ENCODE measurements at regions not wholly inside any gene's neighbourhood (a gene's known extent, or its start where the extent isn't known, plus 50 kb on each side); places are given as distances from the start of the nearest gene placed in this dataset.
"Not testable (repeated sequence)": the region's sequence is repeated elsewhere in the genome, so short reads cannot be mapped to it uniquely, and the experiment has no call there.

DNA sequence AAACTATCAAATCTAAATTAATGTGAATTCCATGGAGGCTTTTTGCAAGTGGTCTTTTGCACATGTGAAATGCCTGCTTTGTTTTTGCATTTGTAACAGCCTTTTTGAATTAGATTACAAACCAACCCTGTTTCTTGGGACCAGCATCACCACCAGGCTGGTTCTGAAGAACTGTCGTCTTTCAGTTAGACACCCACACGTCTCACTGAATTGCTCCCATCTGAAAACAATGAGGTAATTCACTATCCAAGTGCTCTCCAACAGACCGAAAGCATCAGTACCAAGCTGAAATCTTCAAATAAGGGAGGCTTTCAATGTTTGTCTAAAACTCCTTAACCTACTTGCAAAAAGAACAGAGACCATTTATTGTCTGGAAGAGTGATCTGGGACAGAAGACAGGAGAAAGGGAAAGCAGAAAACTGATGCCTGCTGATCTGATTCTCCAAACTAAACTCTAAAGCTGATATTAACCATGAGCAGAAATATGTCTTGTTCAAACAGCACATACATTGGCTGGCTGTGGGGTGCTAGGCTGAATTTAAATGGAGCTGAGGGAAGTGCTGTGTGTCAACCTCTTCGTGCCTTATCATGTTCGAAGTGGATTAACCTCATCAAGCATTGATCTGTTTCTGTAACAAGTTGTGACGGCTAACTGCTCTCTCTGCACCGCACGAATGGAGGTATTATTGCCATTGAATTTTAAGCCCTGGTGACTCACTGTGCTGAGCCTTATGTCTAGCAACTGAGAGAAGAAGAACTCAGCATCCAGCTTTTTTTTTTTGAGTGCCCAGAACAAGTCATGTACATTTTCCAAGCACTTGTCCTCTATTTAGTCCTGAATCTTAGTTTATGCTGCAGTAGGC, 213.7 kb upstream of the P2RY1 start:
- intact Hi-C loops (cut with micrococcal nuclease), result no loop called here

DNA sequence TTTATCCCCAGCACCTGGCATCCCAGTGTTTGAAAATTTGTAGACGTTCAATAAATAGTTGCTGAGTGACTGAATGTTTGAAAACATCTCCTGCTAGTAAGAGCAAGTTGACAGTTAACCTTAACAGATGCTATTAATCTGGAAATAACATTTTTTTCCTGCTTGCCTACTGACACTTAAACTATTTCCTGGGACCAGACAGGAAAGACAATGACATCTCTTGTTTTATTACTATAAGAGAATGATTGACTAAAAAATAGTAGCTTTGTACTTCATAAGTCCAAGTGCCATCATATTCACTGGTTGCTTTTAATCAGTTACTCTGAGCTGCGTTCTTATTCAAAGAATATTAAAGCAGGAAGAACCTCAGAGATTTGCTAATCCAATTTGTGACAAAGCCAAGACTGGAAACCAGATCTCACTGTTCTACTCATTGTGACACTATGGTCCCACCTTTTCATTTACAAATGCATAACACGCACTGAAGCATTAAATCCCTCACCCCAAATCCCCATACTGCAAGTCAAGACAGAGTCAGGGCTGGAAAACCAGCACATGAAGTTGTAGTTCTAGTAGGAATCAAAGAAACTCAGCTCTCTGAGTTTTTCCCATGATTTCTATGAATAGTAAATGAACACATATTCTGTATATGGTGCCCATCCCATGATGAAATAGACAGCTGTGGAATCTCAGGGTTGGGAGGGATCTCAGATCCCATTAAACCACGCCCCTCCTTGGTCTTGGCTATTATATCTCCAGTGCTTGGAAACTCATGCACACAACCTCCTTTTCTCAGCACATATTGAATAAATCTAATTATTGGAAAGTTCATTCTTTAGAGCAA, 212.7 kb upstream of the P2RY1 start:
- intact Hi-C loops (cut with micrococcal nuclease), result no loop called here

DNA sequence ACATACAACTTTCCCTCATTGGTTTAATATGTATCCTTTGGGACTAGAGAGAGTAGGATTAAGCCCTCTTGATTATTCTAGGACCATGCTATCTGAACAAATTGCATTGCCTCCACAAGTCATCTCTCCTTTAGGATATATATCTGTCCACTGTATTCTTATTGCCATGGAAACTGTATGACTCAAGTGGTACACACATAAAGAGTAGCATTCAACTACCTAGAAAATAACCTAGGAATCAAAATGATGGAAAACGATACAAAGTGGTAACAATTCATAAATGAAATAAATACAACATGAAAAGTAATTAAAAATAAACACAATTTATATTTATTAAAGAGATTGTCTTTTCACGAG, 212.1 kb upstream of the P2RY1 start:
- intact Hi-C loops (cut with micrococcal nuclease), result no loop called here

DNA sequence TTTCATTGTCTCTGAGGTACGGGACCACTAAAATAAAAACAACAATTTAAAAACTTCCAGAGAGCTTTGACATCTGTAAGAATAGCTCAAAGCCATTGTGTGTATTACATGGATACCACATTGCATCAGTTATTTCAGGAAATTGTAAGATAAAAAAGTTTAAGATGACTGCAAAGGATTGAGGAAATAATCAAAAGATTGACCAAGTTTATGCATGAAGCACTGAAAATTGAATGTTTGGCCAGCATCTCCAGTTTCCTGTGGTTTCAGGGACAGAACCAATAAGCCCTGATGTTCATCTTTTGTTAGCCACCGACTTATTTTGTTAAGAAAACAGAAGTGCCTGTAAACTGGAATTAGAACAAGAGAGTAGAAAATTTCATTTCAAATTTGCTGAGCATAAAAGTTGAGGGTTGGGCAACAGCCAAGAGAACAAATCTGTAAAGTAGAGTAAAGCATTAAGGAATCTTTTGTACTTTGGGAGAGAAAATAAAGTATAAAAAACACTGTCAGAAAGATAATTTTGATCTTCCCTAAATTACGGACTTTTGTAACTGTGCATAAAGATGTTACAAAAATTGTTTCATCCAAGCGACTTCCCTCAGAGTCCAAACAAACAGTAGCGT, 211.5 kb upstream of the P2RY1 start:
- intact Hi-C loops (cut with micrococcal nuclease), result no loop called here

DNA sequence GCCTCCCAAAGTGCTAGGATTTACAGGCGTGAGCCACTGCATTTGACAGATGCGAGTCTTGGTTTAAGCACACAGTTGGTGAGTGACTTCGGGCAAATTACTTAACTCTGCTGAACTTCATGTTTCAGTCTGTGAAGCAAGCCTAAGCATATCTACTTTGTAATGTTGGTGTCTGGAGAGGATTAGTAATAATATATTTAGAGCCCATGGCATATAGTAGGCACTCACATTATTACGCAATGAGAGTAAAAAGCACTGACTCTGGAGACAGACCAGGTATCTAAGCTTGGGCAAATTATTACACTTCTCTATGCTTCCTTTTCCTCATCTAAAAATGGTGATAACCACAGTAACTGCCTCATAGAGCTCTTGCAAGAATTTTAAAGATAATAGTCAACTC, 208.7 kb upstream of the P2RY1 start:
- intact Hi-C loops (cut with micrococcal nuclease), result no loop called here

DNA sequence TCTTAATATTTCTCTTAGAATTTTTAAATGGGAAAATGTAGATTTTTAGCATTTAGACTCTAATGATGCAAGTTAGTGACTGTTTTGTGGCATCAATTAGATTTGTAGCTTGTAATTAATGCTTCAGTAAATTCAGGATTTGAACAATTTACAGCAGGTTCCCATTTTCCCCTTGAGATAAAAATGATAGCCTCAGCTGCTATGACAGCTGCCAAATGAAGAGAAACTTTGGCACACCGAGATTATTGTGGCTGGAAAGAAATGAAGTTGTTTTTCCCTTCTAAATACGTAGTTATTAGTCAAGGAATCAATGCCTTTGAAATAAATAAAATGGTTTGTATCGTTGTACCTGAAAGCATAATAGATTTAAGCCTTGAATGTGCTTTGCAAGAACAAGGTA, 206.4 kb upstream of the P2RY1 start:
- intact Hi-C loops (cut with micrococcal nuclease), result no loop called here

DNA sequence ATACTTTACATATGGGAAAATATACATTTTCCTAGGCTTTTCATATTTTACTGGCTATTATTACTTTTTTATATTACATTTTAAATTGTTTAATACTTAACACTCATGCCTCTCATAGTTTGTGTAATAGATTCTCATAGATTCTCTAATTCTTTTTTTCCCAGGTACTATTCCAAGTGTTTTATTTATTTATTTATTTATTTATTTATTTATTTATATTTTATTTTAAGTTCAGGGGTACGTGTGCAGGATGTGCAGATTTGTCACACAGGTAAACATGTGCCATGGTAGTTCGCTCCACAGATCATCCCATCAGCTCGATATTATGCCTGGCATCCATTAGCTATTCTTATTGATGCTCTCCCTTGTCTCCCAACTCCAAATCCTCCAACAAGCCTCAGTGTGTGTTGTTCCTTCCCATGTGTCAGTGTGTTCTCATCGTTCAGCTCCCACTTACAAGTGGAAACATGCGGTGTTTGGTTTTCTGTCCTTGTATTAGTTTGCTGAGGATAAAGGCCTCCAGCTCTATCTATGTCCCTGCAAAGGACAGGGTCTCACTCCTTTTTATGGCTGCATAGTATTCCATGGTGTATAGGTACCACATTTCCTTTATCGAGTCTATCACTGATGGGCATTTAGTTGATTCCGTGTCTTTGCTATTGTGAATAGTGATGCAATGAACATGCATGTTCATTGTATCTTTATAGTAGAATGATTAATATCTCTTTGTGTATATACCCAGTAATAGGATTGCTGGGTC, 205.4 kb upstream of the P2RY1 start:
- intact Hi-C loops (cut with micrococcal nuclease), result no loop called here

DNA sequence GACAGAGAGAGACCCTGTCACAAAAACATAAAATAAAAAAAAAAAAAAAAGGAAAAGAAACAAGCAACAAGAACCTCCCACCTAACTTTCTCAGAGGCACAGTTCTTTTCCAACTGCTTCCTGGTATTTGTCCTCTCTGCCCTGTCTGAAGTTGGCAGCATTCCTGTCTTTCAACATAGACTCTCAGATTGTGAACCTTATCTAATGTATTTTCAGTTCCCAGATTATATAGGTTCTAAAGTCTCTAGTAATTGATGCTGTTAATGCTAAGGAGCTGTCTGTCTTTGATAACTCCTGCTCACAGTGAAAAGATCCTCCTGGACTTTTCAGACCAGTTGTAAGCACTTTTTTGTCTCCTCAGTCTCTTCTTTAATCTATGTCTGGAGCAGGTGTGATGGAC, 199.5 kb upstream of the P2RY1 start:
- intact Hi-C loops (cut with micrococcal nuclease), result no loop called here

DNA sequence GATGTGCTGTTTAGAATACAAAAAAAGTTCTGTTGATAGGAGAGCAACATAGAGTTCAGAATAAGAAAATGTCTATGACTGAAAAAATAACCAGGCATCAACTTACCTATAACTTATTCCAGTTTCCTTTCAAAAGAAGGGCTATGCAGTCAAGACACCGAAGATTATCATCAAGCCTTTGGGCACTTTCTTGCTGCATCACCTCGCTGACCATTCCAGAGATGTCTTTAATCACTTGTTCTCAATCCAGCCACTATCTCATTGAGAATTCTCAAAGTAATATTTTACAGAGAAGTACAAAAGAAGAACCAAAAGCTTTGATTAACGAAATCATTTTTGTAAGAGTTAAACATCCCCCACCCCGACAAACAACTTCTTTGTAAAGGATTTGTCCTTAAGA, 198.3 kb upstream of the P2RY1 start:
- intact Hi-C loops (cut with micrococcal nuclease), result no loop called here

DNA sequence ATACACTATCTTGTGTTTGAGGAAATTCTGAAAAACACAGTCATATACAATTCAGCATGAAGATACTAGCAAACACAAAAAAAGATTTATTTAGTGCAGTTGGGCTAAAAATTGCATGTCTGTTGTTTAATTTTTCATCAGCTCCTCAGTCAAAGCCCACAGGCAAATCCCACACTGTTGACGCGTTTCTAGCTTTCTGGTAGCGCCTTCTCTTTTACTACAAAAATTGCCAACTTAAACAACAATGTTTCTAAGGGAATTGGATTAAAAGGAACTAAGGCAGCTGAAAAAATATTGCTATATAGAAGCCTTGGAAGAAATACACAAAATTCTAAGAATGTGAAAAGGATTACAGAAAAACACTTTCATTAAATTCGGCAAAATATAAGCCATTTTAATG, 196.7 kb upstream of the P2RY1 start:
- intact Hi-C loops (cut with micrococcal nuclease), result no loop called here

DNA sequence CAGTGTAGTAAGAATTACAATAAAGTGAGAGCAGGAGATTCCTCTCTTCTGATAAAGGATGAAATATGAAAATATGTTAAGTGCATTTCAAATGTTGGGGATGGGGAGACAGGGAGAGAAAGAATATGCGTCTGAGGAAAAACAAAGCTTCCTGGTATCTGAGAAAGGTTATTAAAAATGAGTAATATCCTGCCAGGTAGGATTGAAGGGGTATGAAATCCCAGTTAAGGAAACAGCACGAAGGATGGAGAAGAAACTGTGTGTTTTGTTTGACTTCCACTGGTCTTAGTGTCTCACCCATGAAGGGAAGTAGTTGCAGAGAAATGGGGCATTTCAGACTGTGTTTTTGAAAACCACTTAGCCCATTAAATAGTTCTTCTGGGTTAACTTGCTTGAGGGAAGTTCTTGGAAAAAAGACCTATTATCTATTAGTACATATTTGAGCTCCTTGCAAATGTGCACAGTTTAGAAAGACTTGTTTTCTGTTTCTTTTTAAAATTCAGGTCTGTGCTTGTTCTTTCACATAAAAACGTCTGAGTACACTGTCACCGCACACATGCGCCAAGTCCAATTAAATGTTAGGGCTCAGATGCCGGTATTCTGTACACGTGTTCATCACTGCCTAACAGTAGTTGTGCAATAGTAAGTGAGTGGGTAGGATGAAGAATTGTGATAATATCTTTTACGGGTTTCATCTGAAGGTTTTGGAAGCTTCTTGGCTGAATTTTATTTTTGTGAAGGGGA, 196.1 kb upstream of the P2RY1 start:
- intact Hi-C loops (cut with micrococcal nuclease), result no loop called here

DNA sequence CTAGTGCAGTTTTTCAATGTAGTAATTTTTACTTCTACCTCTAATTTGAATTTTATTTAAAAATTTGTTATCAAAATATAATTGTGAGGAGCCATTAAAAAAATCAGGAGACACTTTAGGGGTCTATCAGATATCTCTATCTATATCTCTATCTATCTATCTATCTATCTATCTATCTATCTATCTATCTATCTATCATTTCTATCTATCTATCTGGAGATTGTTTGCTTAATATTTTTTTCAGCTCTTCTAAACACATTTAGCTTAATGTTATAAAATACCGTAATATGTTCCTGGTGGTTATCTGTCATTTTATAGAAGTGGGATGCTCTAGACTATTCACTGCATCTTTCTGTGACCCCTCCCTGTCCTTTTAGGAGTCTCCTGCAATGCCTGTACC, 193.7 kb upstream of the P2RY1 start:
- intact Hi-C loops (cut with micrococcal nuclease), result no loop called here

DNA sequence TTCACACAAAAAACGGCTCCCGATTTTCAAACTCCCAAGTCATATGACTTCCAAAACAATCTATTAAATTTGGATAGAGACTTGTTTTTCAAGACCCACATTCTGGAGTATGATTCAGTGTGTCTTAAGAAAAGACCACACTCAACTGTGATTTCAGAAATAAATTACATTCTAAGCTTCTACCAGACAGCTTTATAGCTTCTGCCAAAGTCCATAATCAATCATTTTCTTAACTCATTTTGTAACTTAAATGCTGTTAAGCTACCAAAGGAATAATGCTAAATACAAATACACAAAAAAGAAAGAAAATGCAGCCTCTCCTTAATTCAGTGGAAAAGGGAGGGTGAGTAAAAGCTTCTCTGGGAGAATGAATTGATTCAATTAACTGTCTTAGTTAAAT, 192.3 kb upstream of the P2RY1 start:
- intact Hi-C loops (cut with micrococcal nuclease), result no loop called here

DNA sequence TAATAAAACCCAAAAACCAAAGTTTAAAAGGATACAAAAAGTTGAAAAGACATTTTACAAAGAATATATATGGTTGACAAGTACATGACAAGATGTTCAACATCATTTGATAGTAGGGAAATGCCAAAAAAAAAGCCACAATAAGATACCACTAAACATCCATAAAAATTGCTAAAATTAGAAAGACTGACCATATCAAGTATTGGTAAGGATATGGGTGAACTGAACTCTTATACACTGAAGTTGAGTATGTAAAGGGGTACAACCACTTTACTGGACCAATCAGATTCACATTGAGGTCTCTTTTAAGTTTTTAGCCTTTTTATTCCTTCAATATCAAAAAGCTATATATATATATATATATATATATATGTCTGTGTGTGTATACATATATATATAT, 190.5 kb upstream of the P2RY1 start:
- intact Hi-C loops (cut with micrococcal nuclease), result no loop called here

DNA sequence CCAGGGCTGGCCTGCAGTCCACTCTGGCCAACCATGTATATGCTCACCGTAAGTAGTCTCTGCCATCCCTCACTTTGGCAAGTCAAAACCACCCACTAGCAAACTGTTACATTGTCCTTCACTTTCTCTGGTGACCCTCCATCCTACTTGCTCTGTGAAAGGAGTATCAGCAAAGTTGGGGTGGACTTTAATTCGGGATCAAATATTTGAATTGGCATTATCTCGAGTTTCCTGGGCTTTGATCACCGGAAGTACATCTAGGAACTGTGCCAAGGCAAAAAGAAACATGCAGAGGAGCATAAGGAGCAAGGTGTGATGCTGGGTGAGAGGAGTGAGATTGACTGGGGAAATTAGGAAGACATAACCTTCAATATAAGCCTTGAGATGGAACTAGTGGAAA, 188.9 kb upstream of the P2RY1 start:
- intact Hi-C loops (cut with micrococcal nuclease), result no loop called here

DNA sequence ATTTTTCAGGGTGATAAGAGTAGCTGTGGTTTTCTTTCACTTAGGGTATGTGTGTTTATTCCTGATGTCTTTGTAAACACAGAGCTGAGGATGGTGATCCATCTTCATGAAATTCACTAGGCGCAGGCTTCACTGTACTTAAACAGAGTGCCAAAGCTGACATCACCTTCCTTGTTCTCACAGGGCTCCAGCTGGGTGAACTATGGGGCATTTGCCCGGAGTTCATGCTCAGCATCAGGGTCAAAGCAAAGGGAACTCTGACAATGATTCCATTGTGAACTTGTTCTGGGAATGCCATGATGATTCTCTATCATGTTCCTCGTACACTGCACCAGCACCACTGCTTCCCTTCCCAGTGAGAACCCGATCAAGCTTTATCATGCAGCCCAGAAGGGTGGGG, 184.8 kb upstream of the P2RY1 start:
- intact Hi-C loops (cut with micrococcal nuclease), result no loop called here

DNA sequence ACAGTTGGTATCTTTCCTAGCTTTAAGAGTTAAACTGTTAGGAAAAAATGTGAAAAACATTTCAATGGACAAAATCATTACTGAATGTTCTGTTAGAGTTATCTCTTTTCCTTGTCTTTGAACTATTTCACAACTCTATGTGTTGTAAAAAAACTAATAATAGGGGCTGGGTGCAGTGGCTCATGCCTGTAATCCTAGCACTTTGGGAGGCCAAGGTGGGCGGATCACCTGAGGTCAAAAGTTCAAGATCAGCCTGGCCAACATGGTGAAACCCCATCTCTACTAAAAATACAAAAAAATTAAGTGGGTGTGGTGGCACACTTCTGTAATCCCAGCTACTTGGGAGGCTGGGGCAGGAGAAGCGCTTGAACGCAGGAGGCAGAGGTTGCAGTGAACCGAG, 184.0 kb upstream of the P2RY1 start:
- intact Hi-C loops (cut with micrococcal nuclease), result not testable (repeated sequence)

DNA sequence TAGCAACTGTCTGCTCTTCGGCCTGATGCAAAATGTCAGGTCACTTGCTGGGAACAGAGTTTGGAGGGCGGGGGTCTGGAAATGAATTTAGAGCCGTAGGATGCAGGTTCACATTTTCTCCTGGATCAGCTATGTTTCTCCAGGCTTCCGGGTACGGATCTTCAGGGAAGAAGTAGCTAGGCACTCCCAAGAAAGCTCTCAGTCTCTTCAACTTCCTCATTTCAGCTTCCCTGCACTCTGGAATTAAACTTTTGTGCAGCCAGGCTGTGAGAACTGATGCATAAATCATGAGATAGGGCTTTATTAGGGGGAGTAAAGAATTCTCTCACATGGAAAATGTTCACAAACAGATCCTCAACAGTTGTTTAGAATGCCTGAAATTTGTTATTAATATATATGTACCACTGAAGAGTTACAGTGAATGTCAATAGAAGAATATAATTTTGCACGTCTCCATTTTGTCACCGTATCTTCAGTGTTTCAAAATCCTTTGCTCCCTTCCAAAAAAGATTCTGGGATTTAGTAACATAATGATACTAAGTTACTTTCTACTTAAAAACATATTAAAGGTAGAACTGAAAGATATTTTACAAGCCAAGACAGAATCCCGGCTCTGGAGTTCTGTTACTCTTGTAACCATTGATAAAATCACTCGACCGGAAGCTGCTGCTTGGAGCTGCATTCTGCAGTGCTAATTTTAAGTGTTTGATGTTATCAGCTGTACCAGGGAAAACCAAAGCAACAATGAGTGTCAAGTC, 178.5 kb upstream of the P2RY1 start:
- intact Hi-C loops (cut with micrococcal nuclease), result no loop called here

DNA sequence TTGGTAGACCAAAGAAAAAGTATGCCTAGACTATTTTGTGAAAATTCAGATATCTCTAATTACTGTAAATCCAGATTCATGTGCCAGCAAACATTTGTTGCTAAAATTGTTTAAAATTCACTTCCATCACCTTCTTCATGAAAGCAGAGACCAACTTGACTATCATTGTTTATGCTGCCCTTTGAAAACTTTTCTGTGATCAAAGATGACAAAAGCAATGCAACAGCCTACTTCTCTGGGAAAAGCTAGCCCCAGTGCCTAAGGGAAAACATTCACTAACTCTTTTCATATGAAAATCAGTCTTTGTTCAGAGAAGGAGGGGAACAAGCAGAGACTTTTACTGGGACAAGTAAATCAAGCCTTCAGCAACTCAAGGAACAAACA, 178.0 kb upstream of the P2RY1 start:
- intact Hi-C loops (cut with micrococcal nuclease), result no loop called here
